Neural progenitor cell (in vitro differentiated cells): ENCODE measurements at regions not wholly inside any gene's neighbourhood (a gene's known extent, or its start where the extent isn't known, plus 50 kb on each side); places are given as distances from the start of the nearest gene placed in this dataset.

ENCODE experiments used
- EZH2 ChIP-seq: fragments of 200-600 bp; sonication (generic); IDR thresholded peaks from 2 replicates; pipeline ENCODE4 v1.6.1; 2017; ENCODE audit warnings: antibody characterized with exemption, mild to moderate bottlenecking, moderate library complexity
- EZH2phosphoT487 ChIP-seq: fragments of 200-600 bp; sonication (generic); IDR thresholded peaks from 2 replicates; pipeline ENCODE4 v1.6.1; 2017; ENCODE audit warnings: antibody characterized with exemption
- TF ChIP-seq, protein P1 (sequence below): fragments of 200-600 bp; sonication (generic); IDR thresholded peaks from 2 replicates; pipeline ENCODE4 v1.5.1; 2017; ENCODE audit warnings: antibody characterized with exemption, mild to moderate bottlenecking

DNA sequence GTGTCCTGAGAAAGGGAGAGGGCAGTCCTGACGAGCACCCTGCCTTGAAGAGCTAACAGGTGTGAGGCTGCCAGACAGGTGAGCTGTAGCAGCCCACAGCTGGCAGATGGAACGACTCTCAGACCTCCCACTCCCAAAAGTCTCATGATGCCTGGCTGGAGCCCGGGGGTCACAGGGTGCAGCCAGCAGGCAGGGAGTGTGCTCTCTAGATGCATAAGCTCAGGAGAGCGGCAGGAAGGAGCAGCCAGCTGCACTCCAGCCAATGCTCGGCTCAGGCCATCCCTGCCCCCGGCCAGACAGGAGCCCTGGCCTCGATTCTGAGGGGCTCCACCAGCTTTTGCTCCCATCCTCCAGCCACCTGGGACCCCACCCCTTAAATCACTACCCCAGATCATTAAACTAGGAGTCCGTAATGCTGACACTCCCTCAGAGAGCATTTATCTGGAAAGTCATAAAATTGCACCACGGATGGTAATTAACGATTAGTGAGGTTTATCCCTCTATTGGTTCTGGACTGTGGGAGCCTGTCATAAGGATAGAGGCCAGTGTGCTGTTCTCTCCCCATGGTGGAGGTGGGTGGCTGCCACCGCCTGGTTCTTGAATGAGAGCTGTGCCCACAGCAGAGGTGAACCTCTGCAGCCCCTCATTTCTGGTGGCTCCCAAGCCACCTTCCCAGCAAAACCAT is 63.5 kb upstream of the ZMIZ1 start:
- TF ChIP-seq, protein P1, sequence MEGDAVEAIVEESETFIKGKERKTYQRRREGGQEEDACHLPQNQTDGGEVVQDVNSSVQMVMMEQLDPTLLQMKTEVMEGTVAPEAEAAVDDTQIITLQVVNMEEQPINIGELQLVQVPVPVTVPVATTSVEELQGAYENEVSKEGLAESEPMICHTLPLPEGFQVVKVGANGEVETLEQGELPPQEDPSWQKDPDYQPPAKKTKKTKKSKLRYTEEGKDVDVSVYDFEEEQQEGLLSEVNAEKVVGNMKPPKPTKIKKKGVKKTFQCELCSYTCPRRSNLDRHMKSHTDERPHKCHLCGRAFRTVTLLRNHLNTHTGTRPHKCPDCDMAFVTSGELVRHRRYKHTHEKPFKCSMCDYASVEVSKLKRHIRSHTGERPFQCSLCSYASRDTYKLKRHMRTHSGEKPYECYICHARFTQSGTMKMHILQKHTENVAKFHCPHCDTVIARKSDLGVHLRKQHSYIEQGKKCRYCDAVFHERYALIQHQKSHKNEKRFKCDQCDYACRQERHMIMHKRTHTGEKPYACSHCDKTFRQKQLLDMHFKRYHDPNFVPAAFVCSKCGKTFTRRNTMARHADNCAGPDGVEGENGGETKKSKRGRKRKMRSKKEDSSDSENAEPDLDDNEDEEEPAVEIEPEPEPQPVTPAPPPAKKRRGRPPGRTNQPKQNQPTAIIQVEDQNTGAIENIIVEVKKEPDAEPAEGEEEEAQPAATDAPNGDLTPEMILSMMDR, result no peak
- TF ChIP-seq EZH2phosphoT487 (no peak), EZH2 (no peak)
